Kidney epithelial cell (primary cell): ENCODE measurements at regions not wholly inside any gene's neighbourhood (a gene's known extent, or its start where the extent isn't known, plus 50 kb on each side); places are given as distances from the start of the nearest gene placed in this dataset.

Experiments
- DNase-seq: peaks from one replicate; pipeline ENCODE4 v3.0.0-alpha.2; 2010; ENCODE audit warnings: low read depth
- H3K27me3 ChIP-seq: 2 replicates; pipeline ENCODE4 v1.6.0; 2011; ENCODE audit warnings: low read length; ENCODE audit not compliant: control insufficient read depth, insufficient read depth
- H3K36me3 ChIP-seq: 2 replicates; pipeline ENCODE4 v1.5.1; 2011; ENCODE audit warnings: low read length; ENCODE audit not compliant: control insufficient read depth, insufficient read depth
- H3K4me3 ChIP-seq: 2 replicates; pipeline ENCODE4 v1.5.1; 2011; ENCODE audit warnings: low read depth, mild to moderate bottlenecking, control low read depth, low read length
- CTCF ChIP-seq: IDR thresholded peaks from 2 replicates; pipeline ENCODE4 v1.5.1; 2011; ENCODE audit warnings: mild to moderate bottlenecking, moderate library complexity, low read length, control low read depth, inconsistent platforms; ENCODE audit not compliant: insufficient read depth, poor library complexity, severe bottlenecking

GRCh38 chrX:24410514-24411189 is 50.2 kb downstream of the SUPT20HL1 start:
- Histone ChIP-seq H3K36me3 (no peaks in the 10 kb centered on the region), H3K27me3 (no peaks in the 10 kb centered on the region), H3K4me3 (no peak overlapping the region)
- no peak for DNase-seq
- no peak for TF ChIP-seq CTCF

- H3K27me3 ChIP-seq = no peaks in the 10 kb centered on the region
- TF ChIP-seq CTCF = no peak
These were observed 52.3 kb upstream of the PDK3 start for GRCh38 chrX:24412637-24413363.

More at GRCh38 chrX:24412637-24413363, 52.3 kb upstream of the PDK3 start:
- peak; percentile 18 for DNase-seq
- Histone ChIP-seq H3K36me3 (no peaks in the 10 kb centered on the region), H3K4me3 (no peak overlapping the region)
